Activated CD4-positive, alpha-beta T cell treated with anti-CD3 and anti-CD28 coated beads for 36 hours (primary cell): ENCODE measurements at regions not wholly inside any gene's neighbourhood (a gene's known extent, or its start where the extent isn't known, plus 50 kb on each side); places are given as distances from the start of the nearest gene placed in this dataset.

Experiments
- ATAC-seq: fragments of 200-7000 bp; cut with Tn5 transposase; one replicate; pipeline ENCODE4 v1.10.0; 2021; ENCODE audit warnings: mild to moderate bottlenecking, moderate library complexity
- CTCF ChIA-PET: fragments of 350-600 bp; sonication (Branson Sonifier 250); formaldehyde crosslinking; loops from one replicate; lab custom pipeline; 2021; ENCODE audit warnings: antibody characterized with exemption; lab: Charles Lee
- POLR2A ChIA-PET: fragments of 350-600 bp; sonication (Branson Sonifier 250); formaldehyde crosslinking; loops from one replicate; lab custom pipeline; 2021; ENCODE audit warnings: antibody characterized with exemption, inconsistent platforms; lab: Charles Lee
- DNase-seq: peaks from one replicate; pipeline ENCODE4 v3.0.0-alpha.2; 2020
- H3K27ac Mint-ChIP-seq: one replicate; pipeline ENCODE4 v1.8.0; 2021; ENCODE audit warnings: mixed read lengths
- H3K27me3 Mint-ChIP-seq: one replicate; pipeline ENCODE4 v1.8.0; 2021; ENCODE audit warnings: mixed read lengths
- H3K36me3 Mint-ChIP-seq: one replicate; pipeline ENCODE4 v1.8.0; 2021; ENCODE audit warnings: low read depth, mixed read lengths
- H3K4me1 Mint-ChIP-seq: one replicate; pipeline ENCODE4 v1.8.0; 2021; ENCODE audit warnings: mixed read lengths
- H3K4me3 Mint-ChIP-seq: one replicate; pipeline ENCODE4 v1.8.0; 2021; ENCODE audit warnings: mild to moderate bottlenecking, moderate library complexity, mixed read lengths
- H3K9me3 Mint-ChIP-seq: one replicate; pipeline ENCODE4 v1.8.0; 2021; ENCODE audit warnings: low read depth, mixed read lengths
- intact Hi-C, 2 experiments: fragments of 100-400 bp; cut with DNase I in 1 of 2; cut with micrococcal nuclease in 1 of 2; formaldehyde crosslinking; loops; one replicate each; pipeline versions ENCODE4 v1.14.2 to v1.15.1; 2022 to 2024; cut with DNase I, micrococcal nuclease

- ChIA-PET CTCF (no interaction called here), POLR2A (no interaction called here)
- Mint-ChIP-seq H3K36me3 (no peaks in the 10 kb centered on the region), H3K4me1 (peaks cover 2% of the 10 kb centered on the region), H3K27ac (no peak overlapping the region), H3K27me3 (peaks cover 4% of the 10 kb centered on the region), H3K9me3 (no peaks in the 10 kb centered on the region), H3K4me3 (no peak overlapping the region)
- intact Hi-C loops = no loop called here
- ATAC-seq (no peak), DNase-seq (no peak)
Measured at GRCh38 chr2:100222844-100223243, 80.5 kb upstream of the AFF3 start.

- H3K9me3 Mint-ChIP-seq = no peaks in the 10 kb centered on the region
- no peak overlapping the region for H3K27ac Mint-ChIP-seq
- ATAC-seq = no peak
- ChIA-PET POLR2A (no interaction called here), CTCF (no interaction called here)
- no peak for DNase-seq
- peaks cover 2% of the 10 kb centered on the region for H3K4me1 Mint-ChIP-seq
- no peaks in the 10 kb centered on the region for H3K27me3 Mint-ChIP-seq
- no peaks in the 10 kb centered on the region for H3K36me3 Mint-ChIP-seq
- no peak overlapping the region for H3K4me3 Mint-ChIP-seq
- intact Hi-C loops = no loop called here
Measured at GRCh38 chr2:100218552-100218951, 76.2 kb upstream of the AFF3 start.

GRCh38 chr2:100217323-100217722 is 74.9 kb upstream of the AFF3 start:
- H3K27me3 Mint-ChIP-seq = no peaks in the 10 kb centered on the region
- intact Hi-C loops = no loop called here
- ChIA-PET CTCF (no interaction called here), POLR2A (no interaction called here)
- H3K4me1 Mint-ChIP-seq = peaks cover 2% of the 10 kb centered on the region
- H3K27ac Mint-ChIP-seq = no peak overlapping the region
- no peaks in the 10 kb centered on the region for H3K9me3 Mint-ChIP-seq
- H3K36me3 Mint-ChIP-seq = no peaks in the 10 kb centered on the region
- ATAC-seq = no peak
- DNase-seq = no peak
- no peak overlapping the region for H3K4me3 Mint-ChIP-seq

GRCh38 chr2:100216015-100216414 is 73.6 kb upstream of the AFF3 start:
- CTCF ChIA-PET = interaction anchor here (0.7 to 1.3 kb wide), 2 partner anchors 38 to 46 kb away, joined by 3 to 4 read pairs; no protein-coding TSS in a partner anchor
- no peaks in the 10 kb centered on the region for H3K9me3 Mint-ChIP-seq
- no peaks in the 10 kb centered on the region for H3K36me3 Mint-ChIP-seq

GRCh38 chr2:100215371-100215770 is 73.0 kb upstream of the AFF3 start:
- no peak for DNase-seq
- Mint-ChIP-seq H3K4me3 (no peak overlapping the region), H3K36me3 (no peaks in the 10 kb centered on the region), H3K4me1 (peaks cover 2% of the 10 kb centered on the region), H3K27ac (no peak overlapping the region), H3K27me3 (no peaks in the 10 kb centered on the region), H3K9me3 (no peaks in the 10 kb centered on the region)
- POLR2A ChIA-PET = no interaction called here
- intact Hi-C loops = no loop called here
- no peak for ATAC-seq
- CTCF ChIA-PET = no interaction called here

More at GRCh38 chr2:100216015-100216414, 73.6 kb upstream of the AFF3 start:
- no peak overlapping the region for H3K27ac Mint-ChIP-seq
- POLR2A ChIA-PET = no interaction called here
- ATAC-seq (no peak), DNase-seq (no peak)
- H3K4me1 Mint-ChIP-seq = peaks cover 2% of the 10 kb centered on the region
- no peak overlapping the region for H3K4me3 Mint-ChIP-seq
- H3K27me3 Mint-ChIP-seq = no peaks in the 10 kb centered on the region
- intact Hi-C loops = no loop called here

- no peak for ATAC-seq
- DNase-seq = no peak
- Mint-ChIP-seq H3K36me3 (no peaks in the 10 kb centered on the region), H3K9me3 (no peaks in the 10 kb centered on the region), H3K4me3 (no peak overlapping the region), H3K27me3 (no peaks in the 10 kb centered on the region), H3K27ac (no peak overlapping the region), H3K4me1 (peaks cover 2% of the 10 kb centered on the region)
- intact Hi-C loops = no loop called here
- POLR2A ChIA-PET = no interaction called here
- CTCF ChIA-PET = no interaction called here
Measured at GRCh38 chr2:100214265-100214971, 72.0 kb upstream of the AFF3 start.

GRCh38 chr2:100213595-100213994 is 71.2 kb upstream of the AFF3 start:
- ATAC-seq (no peak), DNase-seq (no peak)
- ChIA-PET POLR2A (no interaction called here), CTCF (no interaction called here)
- intact Hi-C loops = no loop called here
- H3K36me3 Mint-ChIP-seq = no peaks in the 10 kb centered on the region
- no peaks in the 10 kb centered on the region for H3K9me3 Mint-ChIP-seq
- peaks cover 2% of the 10 kb centered on the region for H3K4me1 Mint-ChIP-seq
- no peaks in the 10 kb centered on the region for H3K27me3 Mint-ChIP-seq
- no peak overlapping the region for H3K4me3 Mint-ChIP-seq
- no peak overlapping the region for H3K27ac Mint-ChIP-seq

- no peak for ATAC-seq
- Mint-ChIP-seq H3K4me1 (no peaks in the 10 kb centered on the region), H3K27ac (no peak overlapping the region), H3K27me3 (no peaks in the 10 kb centered on the region), H3K36me3 (no peaks in the 10 kb centered on the region), H3K9me3 (no peaks in the 10 kb centered on the region), H3K4me3 (no peak overlapping the region)
- intact Hi-C loops = no loop called here
- ChIA-PET POLR2A (no interaction called here), CTCF (interaction anchor here (0.7 kb wide), 1 partner anchor 314 kb away, joined by 3 read pairs; no protein-coding TSS in a partner anchor)
- DNase-seq = no peak
Measured at GRCh38 chr2:100212850-100213249, 70.5 kb upstream of the AFF3 start.

GRCh38 chr2:100211521-100211920 is 69.1 kb upstream of the AFF3 start:
- ChIA-PET POLR2A (no interaction called here), CTCF (interaction anchor here (0.6 to 1.6 kb wide), 3 partner anchors 18 to 652 kb away, joined by 3 to 5 read pairs (median 3); no protein-coding TSS in a partner anchor)
- DNase-seq = no peak
- Mint-ChIP-seq H3K4me3 (no peak overlapping the region), H3K4me1 (no peaks in the 10 kb centered on the region), H3K27me3 (no peaks in the 10 kb centered on the region), H3K27ac (no peak overlapping the region), H3K36me3 (no peaks in the 10 kb centered on the region), H3K9me3 (no peaks in the 10 kb centered on the region)
- intact Hi-C loops = no loop called here
- ATAC-seq = no peak

- H3K4me1 Mint-ChIP-seq = peaks cover 4% of the 10 kb centered on the region
- no peak overlapping the region for H3K27ac Mint-ChIP-seq
- no peaks in the 10 kb centered on the region for H3K27me3 Mint-ChIP-seq
- H3K9me3 Mint-ChIP-seq = no peaks in the 10 kb centered on the region
- intact Hi-C loops = no loop called here
- H3K36me3 Mint-ChIP-seq = no peaks in the 10 kb centered on the region
- DNase-seq = no peak
- ChIA-PET CTCF (interaction anchor here (0.7 kb wide), 1 partner anchor 20 kb away, joined by 3 read pairs; no protein-coding TSS in a partner anchor), POLR2A (no interaction called here)
- ATAC-seq = no peak
- no peak overlapping the region for H3K4me3 Mint-ChIP-seq
Measured at GRCh38 chr2:100208141-100208770, 65.9 kb upstream of the AFF3 start.

GRCh38 chr2:100207411-100207885 is 65.1 kb upstream of the AFF3 start:
- Mint-ChIP-seq H3K36me3 (no peaks in the 10 kb centered on the region), H3K27me3 (no peaks in the 10 kb centered on the region), H3K27ac (no peak overlapping the region), H3K4me1 (peaks cover 4% of the 10 kb centered on the region), H3K9me3 (no peaks in the 10 kb centered on the region), H3K4me3 (no peak overlapping the region)
- POLR2A ChIA-PET = no interaction called here
- DNase-seq (no peak), ATAC-seq (no peak)
- CTCF ChIA-PET = no interaction called here
- intact Hi-C loops = no loop called here

- intact Hi-C loops = no loop called here
- H3K27me3 Mint-ChIP-seq = no peaks in the 10 kb centered on the region
- no peak overlapping the region for H3K27ac Mint-ChIP-seq
- DNase-seq (no peak), ATAC-seq (no peak)
- no peak overlapping the region for H3K4me3 Mint-ChIP-seq
- ChIA-PET POLR2A (no interaction called here), CTCF (no interaction called here)
- H3K36me3 Mint-ChIP-seq = no peaks in the 10 kb centered on the region
- H3K9me3 Mint-ChIP-seq = no peaks in the 10 kb centered on the region
- peaks cover 4% of the 10 kb centered on the region for H3K4me1 Mint-ChIP-seq
Measured at GRCh38 chr2:100206731-100207255, 64.4 kb upstream of the AFF3 start.
